BE2C (cell line): ENCODE measurements at regions not wholly inside any gene's neighbourhood (a gene's known extent, or its start where the extent isn't known, plus 50 kb on each side); places are given as distances from the start of the nearest gene placed in this dataset.
"Not testable (repeated sequence)": the region's sequence is repeated elsewhere in the genome, so short reads cannot be mapped to it uniquely, and the experiment has no call there.

Source experiments
- DNase-seq: peaks from one replicate; pipeline ENCODE4 v3.0.0-alpha.2; 2020
- H3K27me3 ChIP-seq: fragments of 250-450 bp; sonication (Bioruptor Pico); 2 replicates; pipeline ENCODE4 v1.5.1; 2020; ENCODE audit warnings: mild to moderate bottlenecking
- H3K36me3 ChIP-seq: fragments of 250-450 bp; sonication (Bioruptor Pico); 2 replicates; pipeline ENCODE4 v1.5.1; 2020; ENCODE audit warnings: mild to moderate bottlenecking
- H3K4me1 ChIP-seq: fragments of 250-450 bp; sonication (Bioruptor Pico); 2 replicates; pipeline ENCODE4 v1.5.1; 2020
- H3K4me3 ChIP-seq: 2 replicates; pipeline ENCODE4 v1.5.1; 2011; ENCODE audit warnings: low read depth, low read length
- H3K9me3 ChIP-seq: fragments of 250-450 bp; sonication (Bioruptor Pico); 2 replicates; pipeline ENCODE4 v1.5.1; 2020
- CTCF ChIP-seq: IDR thresholded peaks from 2 replicates; pipeline ENCODE4 v1.5.1; 2012; ENCODE audit warnings: mild to moderate bottlenecking, low read depth, low read length

DNA sequence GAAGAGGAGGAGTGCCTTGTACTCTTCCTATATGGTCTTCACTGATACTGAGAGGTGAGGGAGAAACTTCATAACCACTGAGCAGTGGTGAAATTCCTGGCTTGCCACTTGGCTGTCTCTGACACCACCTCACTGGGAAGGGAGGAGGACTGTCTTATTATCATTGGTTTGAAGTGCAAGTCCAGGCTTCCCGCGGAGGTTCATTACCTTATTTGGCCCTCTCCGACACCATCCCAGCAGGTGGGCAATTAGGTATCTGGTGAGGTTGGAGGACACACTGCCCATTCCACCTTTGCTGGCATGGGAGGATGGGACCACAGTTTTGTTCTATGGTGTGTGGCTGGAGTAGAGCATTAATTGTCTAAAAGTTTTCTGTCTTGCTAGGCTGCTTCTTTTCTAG, 206.1 kb downstream of the LHFPL1 start:
- Histone ChIP-seq H3K4me3 (no peak overlapping the region), H3K9me3 (no peaks in the 10 kb centered on the region), H3K27me3 (no peaks in the 10 kb centered on the region), H3K36me3 (no peaks in the 10 kb centered on the region), H3K4me1 (no peaks in the 10 kb centered on the region)
- TF ChIP-seq CTCF = no peak
- DNase-seq = no peak

DNA sequence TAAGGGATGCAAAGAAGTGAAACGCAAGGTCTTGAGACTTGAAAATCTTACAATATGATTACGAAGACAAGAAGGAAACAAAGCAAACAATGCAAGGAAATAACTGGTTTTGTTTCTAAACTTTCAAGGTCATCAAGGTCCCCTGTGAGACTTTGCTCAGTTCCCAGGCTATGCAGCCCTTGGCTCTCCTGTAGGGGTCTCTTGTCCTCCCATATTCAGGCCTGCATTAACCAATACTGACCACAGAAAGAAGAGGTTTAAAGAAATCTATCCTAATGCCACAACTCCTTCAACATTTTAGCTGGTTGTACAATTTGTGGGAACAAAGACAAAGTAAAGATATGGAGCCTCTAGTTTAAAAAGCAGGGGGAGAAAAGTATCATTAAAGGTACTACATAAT, 209.2 kb downstream of the LHFPL1 start:
- Histone ChIP-seq H3K4me3 (no peak overlapping the region), H3K36me3 (no peaks in the 10 kb centered on the region), H3K9me3 (no peaks in the 10 kb centered on the region), H3K4me1 (no peaks in the 10 kb centered on the region), H3K27me3 (no peaks in the 10 kb centered on the region)
- no peak for TF ChIP-seq CTCF
- DNase-seq = no peak

DNA sequence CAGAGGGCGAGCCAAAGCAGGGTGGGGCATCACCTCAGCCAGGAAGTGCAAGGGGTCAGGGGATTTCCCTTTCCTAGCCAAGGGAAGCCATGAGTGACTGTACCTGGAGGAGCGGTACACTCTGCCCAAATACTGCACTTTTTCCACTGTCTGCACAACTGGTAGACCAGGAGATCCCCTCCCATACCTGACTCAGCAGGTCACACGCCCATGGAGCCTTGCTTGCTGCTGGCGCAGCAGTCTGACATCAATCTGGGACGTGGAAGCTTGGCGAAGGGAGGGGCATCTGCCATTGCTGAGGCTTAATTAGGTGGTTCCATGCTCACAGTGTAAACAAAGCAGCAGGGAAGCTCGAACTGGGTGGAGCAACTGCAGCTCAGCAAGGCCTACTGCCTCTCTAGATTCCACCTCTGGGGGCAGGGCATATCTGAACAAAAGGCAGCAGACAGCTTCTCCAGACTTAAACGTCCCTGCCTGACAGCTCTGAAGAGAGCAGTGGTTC, 217.7 kb downstream of the LHFPL1 start:
- not testable (repeated sequence) for DNase-seq

GRCh38 chrX:112457788-112458187, 221.9 kb downstream of the LHFPL1 start:
- H3K9me3 ChIP-seq = no peaks in the 10 kb centered on the region
- no peak overlapping the region for H3K4me3 ChIP-seq

More for the DNA sequence above, 217.7 kb downstream of the LHFPL1 start:
- not testable (repeated sequence) for H3K9me3 ChIP-seq, H3K36me3 ChIP-seq, H3K27me3 ChIP-seq, H3K4me3 ChIP-seq, H3K4me1 ChIP-seq

GRCh38 chrX:112450810-112451209, 228.9 kb downstream of the LHFPL1 start:
- Histone ChIP-seq H3K27me3 (no peaks in the 10 kb centered on the region), H3K9me3 (no peaks in the 10 kb centered on the region), H3K4me1 (no peaks in the 10 kb centered on the region), H3K36me3 (no peaks in the 10 kb centered on the region), H3K4me3 (no peak overlapping the region)
- DNase-seq = no peak
- TF ChIP-seq CTCF = no peak

More at GRCh38 chrX:112457788-112458187, 221.9 kb downstream of the LHFPL1 start:
- Histone ChIP-seq H3K27me3 (no peaks in the 10 kb centered on the region), H3K36me3 (no peaks in the 10 kb centered on the region), H3K4me1 (no peaks in the 10 kb centered on the region)
- no peak for DNase-seq
- TF ChIP-seq CTCF = no peak

DNA sequence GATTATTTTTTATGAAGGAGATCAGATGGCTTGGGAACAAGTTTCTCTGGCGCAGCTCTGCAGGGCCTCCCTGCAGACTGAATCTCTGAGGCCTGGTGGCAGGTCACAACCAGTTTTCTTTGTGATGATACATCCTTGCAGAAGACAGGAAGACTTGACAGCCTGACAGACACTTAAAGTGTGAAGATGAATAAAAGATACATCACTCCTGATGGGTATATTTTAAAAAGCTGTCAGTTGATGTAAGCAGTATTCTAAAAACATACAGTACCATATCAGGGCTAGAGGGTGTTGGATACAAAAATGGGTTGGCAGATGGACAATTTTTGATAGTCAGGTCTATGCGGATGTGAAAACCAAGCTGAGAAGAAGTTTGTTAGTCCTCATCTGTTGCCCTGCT, 239.5 kb downstream of the LHFPL1 start:
- Histone ChIP-seq H3K9me3 (no peaks in the 10 kb centered on the region), H3K27me3 (no peaks in the 10 kb centered on the region), H3K4me1 (no peaks in the 10 kb centered on the region), H3K36me3 (no peaks in the 10 kb centered on the region), H3K4me3 (no peak overlapping the region)
- DNase-seq = no peak
- no peak for TF ChIP-seq CTCF

GRCh38 chrX:112424166-112424565, 255.6 kb downstream of the LHFPL1 start:
- TF ChIP-seq CTCF = no peak
- DNase-seq = no peak
- Histone ChIP-seq H3K4me3 (no peak overlapping the region), H3K36me3 (no peaks in the 10 kb centered on the region), H3K27me3 (0 out of 2 replicates have a peak, but pooled peaks cover 2% of the 10 kb centered on the region), H3K4me1 (no peaks in the 10 kb centered on the region), H3K9me3 (no peaks in the 10 kb centered on the region)
